Hepatocyte (in vitro differentiated cells): ENCODE measurements at regions not wholly inside any gene's neighbourhood (a gene's known extent, or its start where the extent isn't known, plus 50 kb on each side); places are given as distances from the start of the nearest gene placed in this dataset.

ENCODE experiments used
- DNase-seq: peaks from one replicate; pipeline ENCODE4 v3.0.0-alpha.2; 2016; ENCODE audit warnings: low spot score
- H2AFZ ChIP-seq: fragments of 200-600 bp; sonication (generic); 2 replicates; pipeline ENCODE4 v1.6.0; 2016; ENCODE audit warnings: antibody characterized with exemption, mild to moderate bottlenecking
- H3K27ac ChIP-seq: fragments of 200-600 bp; sonication (generic); 2 replicates; pipeline ENCODE4 v1.5.1; 2016; ENCODE audit warnings: mild to moderate bottlenecking
- H3K27me3 ChIP-seq: fragments of 200-600 bp; sonication (generic); 2 replicates; pipeline ENCODE4 v1.6.1; 2016
- H3K36me3 ChIP-seq: fragments of 200-600 bp; sonication (generic); replicated peaks from 2 replicates; pipeline ENCODE4 v1.5.1; 2016; ENCODE audit warnings: low read depth; ENCODE audit not compliant: insufficient read depth
- H3K4me1 ChIP-seq: fragments of 200-600 bp; sonication (generic); 2 replicates; pipeline ENCODE4 v1.5.1; 2016; ENCODE audit warnings: mild to moderate bottlenecking, moderate library complexity; ENCODE audit not compliant: insufficient read depth
- H3K4me2 ChIP-seq: fragments of 200-600 bp; sonication (generic); 2 replicates; pipeline ENCODE4 v1.6.0; 2016
- H3K4me3 ChIP-seq: fragments of 200-600 bp; sonication (generic); 2 replicates; pipeline ENCODE4 v1.5.1; 2016; ENCODE audit warnings: mild to moderate bottlenecking
- H3K79me2 ChIP-seq: fragments of 200-600 bp; sonication (generic); 2 replicates; pipeline ENCODE4 v1.6.0; 2017; ENCODE audit warnings: mild to moderate bottlenecking
- H3K9me2 ChIP-seq: fragments of 200-600 bp; sonication (generic); replicated peaks from 2 replicates; pipeline ENCODE4 v1.6.0; 2017; ENCODE audit warnings: mild to moderate bottlenecking; ENCODE audit not compliant: insufficient read depth
- H3K9me3 ChIP-seq: fragments of 200-600 bp; sonication (generic); 2 replicates; pipeline ENCODE4 v1.5.1; 2016; ENCODE audit warnings: low read depth, mild to moderate bottlenecking
- H4K20me1 ChIP-seq: fragments of 200-600 bp; sonication (generic); 2 replicates; pipeline ENCODE4 v1.6.0; 2016; ENCODE audit warnings: mild to moderate bottlenecking; ENCODE audit not compliant: insufficient read depth, poor library complexity, severe bottlenecking
- EZH2 ChIP-seq: fragments of 200-600 bp; sonication (generic); IDR thresholded peaks from 2 replicates; pipeline ENCODE4 v1.6.1; 2016; ENCODE audit warnings: antibody characterized with exemption, mild to moderate bottlenecking, borderline replicate concordance
- EZH2phosphoT487 ChIP-seq: fragments of 200-600 bp; sonication (generic); IDR thresholded peaks from one replicate; pipeline ENCODE4 v1.6.1; 2018; ENCODE audit warnings: antibody characterized with exemption, mild to moderate bottlenecking, low read depth, moderate library complexity; ENCODE audit not compliant: unreplicated experiment, severe bottlenecking
- WGBS: methylation state at CpG from one replicate; pipeline ENCODE4 v1.1.6; 2016; ENCODE audit warnings: low lambda C conversion rate; ENCODE audit errors: missing lambda C conversion rate; 5-methylcytosine and 5-hydroxymethylcytosine counted together
- TF ChIP-seq, protein P1 (sequence below): fragments of 200-600 bp; sonication (generic); IDR thresholded peaks from 2 replicates; pipeline ENCODE4 v1.5.1; 2016; ENCODE audit warnings: antibody characterized with exemption, mild to moderate bottlenecking; ENCODE audit not compliant: poor library complexity

GRCh38 chr1:189927641-189928040 lies 550.0 kb downstream of the BRINP3 start:
- DNase-seq: no peak
- no peak overlapping the region for H3K4me2 ChIP-seq
- H3K4me3 ChIP-seq: no peak overlapping the region
- H2AFZ ChIP-seq: no peak overlapping the region
- no peaks in the 10 kb centered on the region for H3K9me2 ChIP-seq
- 83% methylated on average over 2 of the region's 2 CpGs for WGBS
- no peaks in the 10 kb centered on the region for H3K36me3 ChIP-seq
- H3K4me1 ChIP-seq: no peaks in the 10 kb centered on the region
- H3K79me2 ChIP-seq: no peaks in the 10 kb centered on the region
- H3K27me3 ChIP-seq: no peaks in the 10 kb centered on the region
- no peak overlapping the region for H3K27ac ChIP-seq
- H3K9me3 ChIP-seq: no peaks in the 10 kb centered on the region
- TF ChIP-seq EZH2phosphoT487: no peak
- TF ChIP-seq EZH2: no peak
- TF ChIP-seq, protein P1, sequence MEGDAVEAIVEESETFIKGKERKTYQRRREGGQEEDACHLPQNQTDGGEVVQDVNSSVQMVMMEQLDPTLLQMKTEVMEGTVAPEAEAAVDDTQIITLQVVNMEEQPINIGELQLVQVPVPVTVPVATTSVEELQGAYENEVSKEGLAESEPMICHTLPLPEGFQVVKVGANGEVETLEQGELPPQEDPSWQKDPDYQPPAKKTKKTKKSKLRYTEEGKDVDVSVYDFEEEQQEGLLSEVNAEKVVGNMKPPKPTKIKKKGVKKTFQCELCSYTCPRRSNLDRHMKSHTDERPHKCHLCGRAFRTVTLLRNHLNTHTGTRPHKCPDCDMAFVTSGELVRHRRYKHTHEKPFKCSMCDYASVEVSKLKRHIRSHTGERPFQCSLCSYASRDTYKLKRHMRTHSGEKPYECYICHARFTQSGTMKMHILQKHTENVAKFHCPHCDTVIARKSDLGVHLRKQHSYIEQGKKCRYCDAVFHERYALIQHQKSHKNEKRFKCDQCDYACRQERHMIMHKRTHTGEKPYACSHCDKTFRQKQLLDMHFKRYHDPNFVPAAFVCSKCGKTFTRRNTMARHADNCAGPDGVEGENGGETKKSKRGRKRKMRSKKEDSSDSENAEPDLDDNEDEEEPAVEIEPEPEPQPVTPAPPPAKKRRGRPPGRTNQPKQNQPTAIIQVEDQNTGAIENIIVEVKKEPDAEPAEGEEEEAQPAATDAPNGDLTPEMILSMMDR: no peak
- H4K20me1 ChIP-seq: no peaks in the 10 kb centered on the region

- Histone ChIP-seq H3K9me3 (no peaks in the 10 kb centered on the region), H3K4me1 (no peaks in the 10 kb centered on the region), H2AFZ (no peak overlapping the region), H4K20me1 (no peaks in the 10 kb centered on the region), H3K9me2 (no peaks in the 10 kb centered on the region), H3K4me2 (no peak overlapping the region), H3K27ac (no peak overlapping the region), H3K27me3 (no peaks in the 10 kb centered on the region), H3K79me2 (no peaks in the 10 kb centered on the region), H3K36me3 (no peaks in the 10 kb centered on the region), H3K4me3 (no peak overlapping the region)
- WGBS: 82% methylated on average over 6 of the region's 6 CpGs
- TF ChIP-seq EZH2phosphoT487 (no peak), EZH2 (no peak)
- TF ChIP-seq, protein P1: no peak
- no peak for DNase-seq
Measured at GRCh38 chr1:189929501-189930099, 548.1 kb downstream of the BRINP3 start.

GRCh38 chr1:189936861-189937260 lies 540.8 kb downstream of the BRINP3 start:
- 79% methylated on average over 2 of the region's 2 CpGs for WGBS
- no peaks in the 10 kb centered on the region for H3K4me1 ChIP-seq
- no peaks in the 10 kb centered on the region for H3K9me2 ChIP-seq
- no peaks in the 10 kb centered on the region for H3K79me2 ChIP-seq
- DNase-seq: no peak
- H3K27me3 ChIP-seq: no peaks in the 10 kb centered on the region
- H3K4me2 ChIP-seq: no peak overlapping the region
- H3K4me3 ChIP-seq: no peak overlapping the region
- H3K27ac ChIP-seq: no peak overlapping the region
- no peak overlapping the region for H2AFZ ChIP-seq
- TF ChIP-seq, protein P1: no peak
- TF ChIP-seq EZH2phosphoT487 (no peak), EZH2 (no peak)
- H3K36me3 ChIP-seq: no peaks in the 10 kb centered on the region
- no peaks in the 10 kb centered on the region for H4K20me1 ChIP-seq
- no peaks in the 10 kb centered on the region for H3K9me3 ChIP-seq

DNA sequence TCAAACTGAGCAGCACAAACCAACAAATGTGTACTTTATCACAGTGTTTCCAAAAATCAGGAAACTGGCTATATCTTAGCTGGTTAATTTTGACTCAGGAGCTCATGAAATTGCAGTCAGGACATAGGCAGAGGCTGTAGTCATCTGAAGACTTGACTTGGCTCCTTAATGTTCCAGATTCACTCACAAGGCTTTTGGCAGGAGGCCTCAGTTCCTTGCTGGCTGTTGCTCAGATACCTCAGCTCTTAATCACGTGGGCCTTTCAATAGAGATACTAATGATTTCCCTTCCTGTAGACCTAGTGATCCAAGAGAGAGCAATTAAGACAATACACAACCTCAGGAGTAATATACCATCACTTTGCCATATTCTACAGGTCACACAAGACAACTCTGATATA lies 537.7 kb downstream of the BRINP3 start:
- no peaks in the 10 kb centered on the region for H3K4me1 ChIP-seq
- no peak overlapping the region for H3K4me2 ChIP-seq
- no peak for DNase-seq
- 52% methylated on average over 1 of the region's 1 CpG for WGBS
- no peak overlapping the region for H3K4me3 ChIP-seq
- H3K9me2 ChIP-seq: no peaks in the 10 kb centered on the region
- TF ChIP-seq, protein P1: no peak
- no peak for TF ChIP-seq EZH2
- TF ChIP-seq EZH2phosphoT487: no peak
- no peaks in the 10 kb centered on the region for H3K79me2 ChIP-seq
- H3K36me3 ChIP-seq: no peaks in the 10 kb centered on the region
- no peak overlapping the region for H3K27ac ChIP-seq
- no peaks in the 10 kb centered on the region for H4K20me1 ChIP-seq
- H3K9me3 ChIP-seq: no peaks in the 10 kb centered on the region
- H2AFZ ChIP-seq: no peak overlapping the region
- H3K27me3 ChIP-seq: no peaks in the 10 kb centered on the region
